ENCODE measurements at regions not wholly inside any gene's neighbourhood (a gene's known extent, or its start where the extent isn't known, plus 50 kb on each side); places are given as distances from the start of the nearest gene placed in this dataset.
A peak's percentile ranks its signal among the peaks of the same experiment; 100 is the strongest.
"Not testable (repeated sequence)": the region's sequence is repeated elsewhere in the genome, so short reads cannot be mapped to it uniquely, and the experiment has no call there.

DNA sequence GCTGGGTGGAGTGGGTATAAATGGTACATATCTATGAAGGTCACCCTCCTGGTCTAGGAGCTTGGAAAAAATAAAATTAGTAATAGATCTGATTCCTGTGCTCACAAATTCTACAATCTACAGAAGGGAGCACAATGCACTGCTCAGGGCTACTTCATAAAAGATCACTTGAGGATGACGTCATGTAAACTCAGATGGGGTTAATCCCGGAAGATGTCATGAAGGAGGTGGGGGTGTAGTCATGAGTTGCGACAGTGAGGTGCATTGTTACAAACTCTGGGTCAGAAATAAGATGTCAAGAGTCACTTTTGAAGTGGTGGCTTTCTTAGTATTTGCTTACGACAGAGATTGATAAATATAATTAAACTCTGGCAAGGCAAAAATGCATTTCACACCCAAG, 68.2 kb downstream of the LHX9 start:
- peak; percentile 48 for DNase-seq

DNA sequence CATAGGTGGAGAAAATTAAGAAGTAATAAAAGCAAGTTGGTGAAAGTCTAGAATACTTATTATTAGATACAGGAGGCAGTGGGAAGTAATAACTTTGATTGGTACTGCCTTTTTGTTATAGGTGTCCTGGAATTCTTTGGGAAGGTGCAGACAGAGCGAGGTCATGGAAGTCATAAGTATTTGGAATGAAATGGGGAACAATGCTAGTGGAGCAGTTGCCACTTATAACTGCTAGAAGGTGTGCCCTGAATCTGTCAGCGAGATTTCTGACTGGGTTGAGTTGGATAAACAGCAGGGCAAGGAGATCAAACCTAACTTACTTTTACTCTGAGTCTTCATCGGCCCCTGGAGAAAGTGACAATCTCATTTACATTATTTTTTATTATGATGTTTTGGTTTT, 69.6 kb downstream of the LHX9 start:
- DNase-seq: no peak

DNA sequence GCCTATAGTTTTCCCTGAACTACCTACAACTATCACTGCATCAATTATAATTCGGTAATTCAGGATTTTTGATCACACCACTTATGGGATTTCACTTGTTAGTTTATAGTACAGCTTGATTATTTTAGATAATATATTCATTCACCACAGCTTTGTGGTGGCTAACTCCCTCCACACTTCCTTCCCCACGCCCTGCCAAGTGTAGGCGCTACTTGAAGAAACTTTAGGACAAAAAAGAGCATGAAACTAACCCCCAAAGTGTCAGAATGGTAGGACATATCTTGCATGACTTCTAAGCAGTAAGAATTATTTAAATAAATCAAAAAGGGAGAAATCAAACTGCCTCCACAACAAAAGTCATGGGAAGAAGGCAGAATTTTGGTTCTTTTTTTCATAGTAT, 70.1 kb downstream of the LHX9 start:
- DNase-seq: no peak

DNA sequence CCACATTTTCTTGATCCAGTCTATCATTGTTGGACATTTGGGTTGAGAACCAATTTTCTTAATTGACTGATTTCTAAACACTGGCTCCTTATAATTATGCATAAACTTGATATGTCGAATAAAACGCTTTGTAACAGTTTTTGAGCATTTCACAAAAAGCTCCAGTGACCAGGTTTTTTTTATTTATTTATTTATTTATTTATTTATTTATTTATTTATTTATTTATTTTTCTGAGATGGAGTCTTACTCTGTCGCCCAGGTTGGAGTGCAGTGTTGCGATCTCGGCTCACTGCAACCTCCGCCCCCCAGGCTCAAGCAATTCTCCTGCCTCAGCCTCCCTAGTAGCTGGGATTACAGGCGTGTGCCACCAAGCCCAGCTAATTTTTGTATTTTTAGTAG, 71.4 kb downstream of the LHX9 start:
- DNase-seq: not testable (repeated sequence)

DNA sequence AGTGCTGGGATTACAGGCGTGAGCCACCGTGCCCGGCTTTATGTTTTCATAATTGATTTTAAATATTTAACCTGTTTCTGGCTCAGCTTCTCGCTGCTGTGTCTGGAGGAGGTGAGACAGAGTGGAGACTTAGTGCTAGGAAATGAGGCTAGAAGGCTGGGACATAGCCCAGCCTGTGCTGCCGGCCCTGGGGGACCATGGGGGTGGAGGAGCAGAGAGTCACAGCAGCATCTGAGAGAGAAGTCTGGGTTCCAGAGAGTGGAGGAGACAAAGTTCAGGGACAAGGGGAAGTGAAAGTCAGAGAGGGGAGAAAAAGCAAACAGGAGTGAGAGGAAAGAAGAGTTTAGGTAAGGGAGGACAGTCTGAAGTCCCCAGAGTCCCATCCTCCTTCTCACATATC, 71.9 kb downstream of the LHX9 start:
- no peak for DNase-seq

DNA sequence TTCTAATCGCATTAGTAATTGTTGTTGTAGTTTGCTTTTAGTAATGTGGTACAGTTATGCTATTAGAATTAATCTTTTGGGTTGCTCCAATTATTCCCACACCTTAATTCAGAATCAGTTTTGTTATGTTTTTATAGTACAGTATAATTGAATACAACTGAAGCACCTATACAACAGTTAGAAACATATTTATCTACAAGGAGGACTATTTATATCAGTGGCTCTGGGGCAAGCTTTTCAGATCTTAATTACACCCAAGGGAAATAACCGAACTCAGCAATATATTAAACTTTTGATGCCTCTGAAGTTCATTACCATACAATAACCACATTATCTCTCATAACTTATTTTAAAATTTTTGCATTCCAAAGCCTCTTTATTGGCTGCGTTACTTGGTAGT, 74.4 kb downstream of the LHX9 start:
- no peak for DNase-seq

DNA sequence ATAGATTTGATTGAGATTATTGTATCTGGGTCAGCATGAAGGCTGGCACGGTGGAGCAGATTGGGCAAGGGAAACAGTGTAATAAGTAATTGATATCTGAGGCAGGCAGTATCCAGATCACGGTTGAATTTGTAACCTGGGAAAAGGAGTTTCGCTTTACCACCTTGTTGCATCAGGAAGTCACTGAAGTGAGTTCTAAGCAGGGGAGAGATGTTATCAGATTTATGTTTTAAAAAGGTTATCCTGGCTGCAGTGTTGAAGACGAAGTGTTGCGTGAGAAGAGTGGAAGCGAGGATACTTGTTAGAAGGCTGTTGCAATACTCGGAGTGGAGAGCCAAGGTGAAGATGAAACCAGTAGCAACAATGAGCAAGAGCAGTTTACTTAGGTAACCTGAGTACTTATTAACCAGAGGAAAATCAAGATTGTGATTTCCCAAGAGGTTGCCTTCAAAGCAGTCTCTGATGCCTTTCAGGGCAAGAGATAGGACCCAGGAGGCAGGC, 77.8 kb downstream of the LHX9 start:
- DNase-seq: no peak

DNA sequence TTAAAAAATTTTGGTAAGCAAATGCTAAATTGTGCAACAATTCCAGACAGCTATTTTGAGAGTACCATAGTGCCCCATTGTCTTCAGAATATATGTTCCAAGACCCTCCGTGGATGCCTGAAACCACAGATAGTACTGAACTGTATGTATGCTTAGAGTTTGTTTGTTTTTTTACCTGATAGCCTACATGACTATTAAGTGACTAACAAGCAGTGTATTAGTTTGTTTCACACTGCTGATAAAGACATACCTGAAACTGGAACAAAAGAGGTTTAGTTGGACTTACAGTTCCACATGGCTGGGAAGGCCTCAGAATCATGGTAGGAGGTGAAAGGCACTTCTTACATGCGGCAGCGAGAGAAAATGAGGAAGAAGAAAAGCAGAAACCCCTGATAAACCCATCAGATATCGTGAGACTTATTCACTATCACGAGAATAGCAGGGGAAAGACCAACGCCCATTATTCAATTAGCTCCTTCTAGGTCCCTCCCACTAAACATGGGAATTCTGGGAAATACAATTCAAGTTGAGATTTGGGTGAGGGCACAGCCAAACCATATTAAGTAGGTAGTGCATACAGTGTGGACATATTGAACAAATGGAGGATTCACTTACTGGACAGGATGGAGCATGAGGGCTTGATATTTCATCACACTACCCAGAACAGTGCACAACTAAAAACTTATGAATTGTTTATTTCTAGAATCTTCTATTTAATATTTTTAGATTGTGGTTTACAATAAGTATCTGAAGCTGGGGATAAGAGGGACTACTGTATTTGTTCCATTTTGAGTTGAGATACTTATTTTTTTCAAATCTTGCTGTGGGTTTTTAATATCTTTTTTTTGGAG, 78.5 kb downstream of the LHX9 start:
- no peak for DNase-seq

DNA sequence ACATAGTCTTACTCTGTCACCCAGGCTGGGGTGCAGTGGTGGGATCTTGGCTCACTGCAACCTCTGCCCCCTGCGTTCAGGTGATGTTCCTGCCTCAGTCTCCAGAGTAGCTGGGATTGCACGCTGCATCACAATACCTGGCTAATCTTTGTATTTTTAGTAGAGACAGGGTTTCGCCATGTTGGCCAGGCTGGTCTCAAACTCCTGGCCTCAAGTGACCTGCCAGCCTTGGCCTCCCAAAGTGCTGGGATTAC, 79.0 kb downstream of the LHX9 start:
- DNase-seq: not testable (repeated sequence)

DNA sequence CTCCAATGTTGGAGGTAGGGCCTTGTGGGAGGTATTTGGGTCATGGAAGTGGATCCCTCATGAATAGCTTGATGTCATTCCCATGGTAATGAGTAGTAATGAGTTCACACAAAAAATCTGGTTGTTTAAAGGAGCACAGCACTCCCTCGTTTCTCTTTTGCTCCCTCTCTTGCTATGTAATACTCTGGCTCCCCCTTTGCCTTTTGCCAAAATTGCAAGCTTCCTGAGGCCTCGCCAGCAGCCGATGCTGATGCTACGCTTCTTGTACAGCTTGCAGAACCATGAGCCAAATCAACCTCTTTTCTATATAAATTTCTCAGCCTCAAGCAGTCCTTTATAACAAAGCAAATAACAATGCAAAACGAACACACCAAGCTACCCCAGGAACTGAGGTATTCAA, 80.9 kb downstream of the LHX9 start:
- DNase-seq: no peak

DNA sequence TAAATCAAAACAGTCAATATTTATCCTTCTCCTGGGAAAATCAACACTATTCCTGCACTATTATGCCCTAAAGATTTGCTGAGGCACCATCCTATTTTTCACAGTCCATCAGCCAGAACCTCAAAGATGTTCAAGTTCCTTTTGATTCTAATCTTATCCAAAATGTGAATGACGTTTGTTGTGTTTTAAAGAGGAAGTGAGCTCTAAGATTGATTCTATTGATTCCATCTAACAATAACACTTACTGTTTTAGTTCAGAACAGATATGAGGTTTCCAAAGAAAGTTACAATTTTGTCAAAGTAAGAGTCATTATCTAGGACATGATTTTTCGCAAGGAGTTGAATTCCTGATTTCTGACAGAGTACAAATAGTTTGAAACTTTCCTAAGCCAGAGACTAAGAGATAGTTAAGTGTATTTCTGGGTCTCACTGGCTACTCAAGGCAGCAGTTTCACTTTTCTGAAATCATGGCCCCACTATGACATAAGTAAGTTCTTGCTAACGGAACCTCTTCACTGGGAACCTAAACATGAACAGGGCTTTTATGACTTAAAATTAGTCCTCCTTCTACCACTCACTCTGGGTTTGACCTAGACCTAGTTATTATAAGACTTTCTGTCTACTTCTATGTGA, 84.7 kb downstream of the LHX9 start:
- no peak for DNase-seq

DNA sequence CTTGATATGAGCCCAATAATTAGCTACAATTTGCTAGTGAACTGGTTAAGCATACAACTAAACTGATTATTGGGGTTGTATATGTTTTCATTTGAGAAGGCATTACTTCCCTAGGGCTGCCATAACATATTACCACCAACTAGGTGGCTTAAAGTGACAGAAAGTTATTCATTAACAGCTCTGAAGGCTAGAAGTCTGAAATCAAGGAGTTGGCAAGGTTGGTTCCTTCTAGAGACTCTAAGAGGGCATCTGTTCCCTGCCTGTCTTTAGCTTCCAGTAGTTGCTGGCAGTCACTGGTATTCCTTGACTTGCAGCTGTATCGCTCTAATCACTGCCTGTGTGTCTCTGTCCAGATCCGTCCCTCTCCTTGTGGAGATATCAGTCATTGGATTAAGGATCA, 86.3 kb downstream of the LHX9 start:
- DNase-seq: no peak

DNA sequence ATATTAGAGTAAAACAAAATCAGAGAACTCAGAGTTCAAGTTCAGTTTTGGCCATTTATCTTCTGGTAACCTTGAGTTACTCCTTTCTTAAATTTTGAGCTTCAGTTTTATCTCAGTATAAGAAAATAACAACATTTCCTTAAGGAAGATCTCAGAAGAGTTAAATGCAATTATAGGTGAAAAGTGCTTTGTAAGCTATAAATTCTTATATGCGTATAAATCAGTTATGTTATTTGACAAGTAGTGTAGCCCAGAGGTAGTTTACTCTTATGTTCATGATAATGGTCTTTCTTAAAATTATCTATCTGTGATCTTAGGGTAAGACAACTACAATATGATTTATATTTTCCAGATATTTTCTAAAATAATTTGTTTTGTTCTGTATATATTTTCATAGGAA, 89.8 kb downstream of the LHX9 start:
- no peak for DNase-seq

DNA sequence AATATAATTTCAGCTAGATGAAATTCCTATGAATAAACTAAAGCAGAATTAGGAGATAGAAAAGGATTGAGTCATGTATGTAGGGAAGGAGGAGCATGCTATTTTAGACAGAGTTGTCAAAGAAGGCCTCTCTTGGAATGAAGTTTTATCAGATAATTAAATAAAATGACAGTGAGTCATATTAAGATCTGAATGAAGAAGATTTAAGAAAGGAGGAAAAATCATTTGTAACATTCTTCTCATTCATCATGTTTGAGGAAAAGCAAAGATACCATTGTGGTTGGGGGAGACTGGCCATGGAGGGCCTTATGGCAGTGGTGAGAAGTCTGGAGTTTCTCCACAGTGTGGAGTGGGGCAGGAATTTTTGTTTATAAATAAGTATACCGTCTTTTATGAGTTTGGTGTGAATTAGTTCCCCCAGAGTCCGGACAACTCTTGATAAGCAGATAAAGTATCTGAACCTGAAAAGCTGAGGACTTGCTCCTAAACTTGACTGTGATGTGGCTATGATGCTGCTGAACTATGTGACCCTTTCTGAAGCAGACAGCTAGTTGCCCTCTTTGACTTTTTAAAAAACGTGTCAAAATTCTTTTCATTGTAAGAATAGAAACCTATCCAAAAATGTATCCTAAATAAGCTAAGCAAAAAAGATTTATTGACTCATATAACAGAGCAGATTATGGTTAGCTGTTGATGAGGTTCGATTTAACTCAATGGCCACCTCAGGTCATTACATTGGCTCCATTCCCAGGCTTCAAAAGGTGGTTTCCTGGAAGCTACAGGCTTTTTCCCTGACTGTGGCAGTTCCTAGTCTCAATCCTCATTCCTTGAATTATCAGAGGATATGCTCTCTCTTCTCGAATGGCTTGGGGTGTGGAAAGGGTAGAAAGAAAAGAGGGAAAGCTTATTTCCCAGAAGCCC, 90.8 kb downstream of the LHX9 start:
- no peak for DNase-seq

DNA sequence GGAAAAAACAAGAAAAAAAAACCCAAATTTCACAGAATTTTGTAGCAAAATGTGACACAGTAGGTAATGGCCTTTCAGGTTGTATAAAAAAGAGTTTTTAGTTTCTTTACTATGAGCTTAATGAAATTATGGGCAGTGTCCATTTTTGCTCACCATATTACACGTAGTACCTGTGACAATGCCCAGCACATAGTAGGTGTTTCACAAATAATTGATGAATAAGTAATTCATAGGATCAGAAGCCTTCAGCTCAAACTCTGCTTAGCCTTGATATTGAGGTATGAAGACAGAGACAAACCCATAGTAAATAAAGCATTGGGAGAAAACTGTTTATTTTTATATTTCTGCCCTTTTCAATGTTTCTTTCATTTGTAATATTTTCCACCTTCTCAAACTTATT, 97.2 kb downstream of the LHX9 start:
- no peak for DNase-seq

DNA sequence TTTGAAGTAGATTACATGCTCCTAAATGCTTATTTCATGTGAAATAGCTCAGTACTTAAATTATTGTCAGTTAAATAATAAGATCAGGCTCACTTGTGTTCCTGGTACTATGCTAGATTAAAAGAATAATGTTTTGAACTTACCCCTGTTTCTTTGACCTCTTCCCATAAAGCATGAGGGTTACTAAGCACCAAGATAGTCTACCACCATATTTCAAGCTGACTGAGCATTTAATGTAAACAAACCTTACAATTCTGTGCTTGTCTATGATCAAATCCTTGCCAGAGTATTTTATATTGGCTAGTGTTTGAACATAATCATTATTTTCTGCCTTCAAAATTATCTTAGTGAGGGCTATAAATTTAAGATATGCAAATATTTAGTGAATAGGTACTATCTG, 98.1 kb downstream of the LHX9 start:
- no peak for DNase-seq

DNA sequence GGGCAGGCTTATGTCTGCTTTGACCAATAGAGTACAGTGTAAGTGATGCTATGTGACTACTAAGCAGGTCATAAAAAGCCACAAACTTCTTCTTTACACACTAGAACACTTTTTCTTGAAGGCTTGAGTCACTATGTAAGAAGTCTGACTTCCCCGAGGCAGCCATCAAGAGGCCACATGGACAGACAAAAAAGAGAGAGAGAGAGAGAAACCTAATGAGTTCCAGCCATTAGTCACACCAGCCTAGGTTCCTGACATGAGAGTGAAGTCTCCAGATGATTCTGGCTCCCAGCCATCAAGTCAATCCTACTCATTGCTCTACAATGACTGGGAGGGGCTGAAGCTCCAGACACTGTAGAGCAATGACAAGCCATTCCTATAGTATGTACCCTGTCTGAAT, 101.4 kb downstream of the LHX9 start:
- no peak for DNase-seq

DNA sequence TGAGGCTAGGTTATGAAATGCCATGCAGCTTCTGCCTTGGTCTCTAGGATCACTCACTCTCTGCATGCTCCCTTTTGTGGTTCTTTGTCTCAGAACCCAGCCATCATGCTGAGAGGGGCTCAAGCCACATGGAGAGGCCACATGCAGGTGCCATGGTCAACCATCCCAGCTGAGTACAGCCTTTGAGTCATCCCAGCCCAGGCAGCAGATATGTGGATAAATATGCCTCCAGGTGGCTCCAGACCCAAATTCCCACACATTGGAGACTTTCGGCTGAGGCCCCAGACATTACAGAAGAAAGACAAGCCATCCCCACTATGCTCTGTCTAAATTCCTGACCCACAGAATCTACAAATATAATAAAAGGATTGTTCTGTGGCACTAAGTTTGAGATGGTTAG, 102.0 kb downstream of the LHX9 start:
- DNase-seq: no peak

DNA sequence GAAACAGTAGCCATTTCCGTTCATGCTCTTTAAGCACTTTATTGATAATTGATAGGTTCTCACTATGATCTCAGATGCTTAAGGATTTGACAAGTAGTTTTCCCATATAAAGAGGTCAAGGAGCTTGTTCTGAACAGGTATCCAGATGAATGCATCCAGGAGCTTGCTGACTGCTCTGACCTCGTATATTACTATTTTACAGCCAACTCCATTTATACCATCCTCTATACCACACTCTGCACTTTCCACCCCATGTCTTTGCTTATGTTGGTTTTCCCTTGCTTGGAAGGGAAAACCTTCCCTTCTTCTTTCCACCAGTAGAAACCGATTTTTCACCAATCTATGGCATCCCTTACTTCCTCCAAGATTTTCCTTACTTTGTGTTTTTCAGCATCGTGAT, 107.2 kb downstream of the LHX9 start:
- no peak for DNase-seq

DNA sequence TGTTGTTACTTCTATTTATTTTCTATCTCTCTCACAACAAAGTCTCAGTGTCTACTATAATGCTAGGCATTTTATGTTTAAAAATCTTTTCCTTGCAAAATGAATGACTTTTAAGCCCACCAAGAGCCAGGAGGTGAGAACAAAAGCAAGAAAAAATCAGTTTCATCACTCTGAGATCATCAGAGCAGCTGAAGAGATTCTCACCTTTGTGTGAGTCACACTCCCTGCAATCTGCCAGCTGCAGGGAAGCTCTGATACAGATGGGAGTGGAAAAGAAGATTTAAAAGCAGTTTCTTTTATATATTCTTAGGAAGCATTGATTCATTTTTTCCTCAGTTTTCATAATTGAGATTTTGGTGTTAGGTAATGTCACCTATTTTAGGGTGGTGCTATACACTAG, 107.6 kb downstream of the LHX9 start:
- DNase-seq: no peak

DNA sequence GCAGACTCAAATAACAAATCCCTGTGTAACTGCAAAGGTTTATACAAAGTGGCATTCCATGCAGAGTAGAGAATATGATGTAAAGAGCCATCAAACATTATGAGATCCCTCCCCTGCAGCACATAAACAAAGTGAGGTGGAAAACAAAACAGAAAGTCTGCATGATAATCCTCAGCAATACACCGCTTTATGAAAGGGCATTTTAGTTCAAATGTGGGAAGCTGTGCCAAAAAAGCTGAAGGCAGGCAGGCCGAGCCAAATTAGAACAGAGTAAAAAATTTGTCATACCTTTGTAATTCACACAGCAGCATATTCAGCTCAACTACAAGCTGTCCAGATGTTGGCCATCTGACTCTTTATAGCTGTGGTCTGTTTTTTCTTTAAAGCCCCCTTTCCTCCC, 113.5 kb downstream of the LHX9 start:
- no peak for DNase-seq

DNA sequence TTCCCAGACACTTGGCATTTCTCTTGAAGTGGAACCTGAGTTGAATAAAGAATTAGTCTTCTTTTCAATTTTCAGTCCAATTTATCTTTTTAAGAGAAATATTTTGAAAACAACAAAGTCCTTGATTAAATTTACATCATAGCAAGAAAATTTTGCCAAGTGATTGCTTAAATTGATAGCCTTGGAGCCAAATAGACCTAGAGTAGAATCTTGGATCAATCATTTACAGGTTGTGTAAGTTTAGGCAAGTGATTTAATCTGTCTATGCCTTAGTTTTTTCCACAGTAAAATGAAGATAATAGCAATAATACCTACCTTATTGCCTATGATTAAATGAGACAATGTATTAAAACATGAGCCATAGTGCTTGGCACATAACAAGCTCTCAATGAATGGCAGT, 113.9 kb downstream of the LHX9 start:
- no peak for DNase-seq

DNA sequence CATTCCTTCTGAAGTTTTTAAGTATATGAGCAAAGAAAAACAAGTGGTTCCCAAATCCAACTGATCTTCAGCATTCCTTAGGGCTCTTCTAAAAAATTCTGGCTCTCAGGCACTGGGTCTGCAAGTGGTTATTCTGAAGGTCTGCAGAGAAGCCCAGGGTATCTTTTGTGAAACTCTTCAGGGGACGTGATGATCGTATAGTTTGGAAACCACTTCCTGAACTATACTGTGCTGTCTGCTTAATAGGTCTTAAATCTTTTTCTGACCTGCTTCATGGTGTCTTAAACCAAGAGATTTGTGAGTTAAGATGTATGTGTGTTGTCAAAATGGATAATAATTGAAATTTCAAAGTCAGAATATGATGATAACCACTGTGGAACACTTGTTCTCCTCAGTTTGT, 115.5 kb downstream of the LHX9 start:
- DNase-seq: no peak

DNA sequence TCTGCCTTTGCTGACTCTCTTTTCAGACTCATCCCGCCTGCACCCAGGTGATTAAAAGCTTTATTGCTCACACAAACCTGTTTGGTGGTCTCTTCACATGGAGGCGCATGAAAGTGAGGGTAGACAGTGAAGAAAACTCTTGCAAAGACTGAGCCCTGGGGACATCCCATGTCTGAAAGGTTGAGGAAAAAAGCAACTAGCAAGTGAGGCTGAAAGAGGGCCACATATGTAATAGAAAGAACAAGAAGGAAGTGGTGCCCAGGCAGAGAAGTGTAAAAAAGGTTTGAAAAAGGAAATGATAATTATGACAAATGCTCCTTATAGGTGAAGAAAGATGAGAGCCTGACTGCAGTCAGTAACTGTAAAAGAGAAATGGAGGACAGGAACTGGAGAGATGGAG, 115.9 kb upstream of the NEK7 start:
- DNase-seq: peak; percentile 1
